HG03354 (cell line): ENCODE measurements at regions not wholly inside any gene's neighbourhood (a gene's known extent, or its start where the extent isn't known, plus 50 kb on each side); places are given as distances from the start of the nearest gene placed in this dataset.
"Not testable (repeated sequence)": the region's sequence is repeated elsewhere in the genome, so short reads cannot be mapped to it uniquely, and the experiment has no call there.

Experiments
- ATAC-seq: cut with Tn5 transposase; IDR thresholded peaks from one replicate; pipeline ENCODE4 v1.9.1; 2021; ENCODE audit warnings: mild to moderate bottlenecking; ENCODE audit not compliant: unreplicated experiment, poor library complexity, severe bottlenecking

DNA sequence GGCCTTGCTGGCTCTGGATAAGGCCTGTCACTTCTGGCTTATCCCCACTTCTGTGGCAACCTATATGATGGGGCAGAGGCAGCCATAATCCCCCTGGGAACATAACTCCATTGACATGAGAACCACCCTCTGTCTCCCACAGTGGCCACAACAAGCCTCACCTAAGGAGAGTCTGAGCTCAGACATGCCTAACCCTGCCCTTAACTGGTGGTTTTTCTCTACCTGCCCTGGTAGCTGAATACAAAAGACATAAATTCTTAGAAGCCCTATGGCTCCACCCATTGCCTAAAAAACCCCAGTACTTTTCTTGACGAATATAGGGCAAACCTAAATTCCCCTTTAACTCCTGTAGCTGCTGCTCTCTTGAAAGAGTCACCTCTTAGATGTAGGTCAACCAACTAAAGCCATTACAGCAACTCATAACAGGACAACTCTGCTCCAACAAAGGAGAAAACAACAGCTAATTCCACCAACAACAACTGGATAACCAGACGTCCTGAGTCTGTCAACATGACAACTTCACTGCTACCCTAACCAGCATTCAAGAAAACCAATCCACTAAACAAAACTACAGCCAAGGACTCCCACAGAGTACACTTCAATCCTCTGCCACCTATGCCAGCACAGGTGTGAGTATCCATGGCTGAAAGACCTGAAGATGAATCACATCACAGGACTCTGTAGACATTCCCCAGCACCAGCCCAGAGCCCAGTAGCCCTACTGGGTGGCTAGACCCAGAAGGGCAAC is 427.7 kb downstream of the PRELID2 start:
- ATAC-seq, result peak; percentile 45

DNA sequence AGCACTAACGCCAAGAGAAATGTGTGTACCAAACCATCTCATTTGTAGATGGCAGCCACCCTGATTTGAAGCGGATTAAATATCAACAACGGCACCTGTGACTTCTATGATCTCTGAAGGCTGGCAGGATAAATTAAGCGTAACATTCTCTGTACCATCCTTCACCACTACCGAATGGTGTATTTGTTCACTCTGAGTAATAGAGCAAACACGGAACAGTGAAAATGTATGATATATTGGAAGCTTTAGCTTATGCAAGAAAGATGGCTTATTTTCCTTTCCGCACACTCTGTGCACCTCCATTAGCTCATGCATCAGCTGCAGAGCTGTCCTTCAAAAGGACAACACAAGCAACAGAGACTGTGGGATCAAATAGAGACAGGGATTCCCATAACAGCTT is 431.1 kb downstream of the PRELID2 start:
- ATAC-seq, result no peak

DNA sequence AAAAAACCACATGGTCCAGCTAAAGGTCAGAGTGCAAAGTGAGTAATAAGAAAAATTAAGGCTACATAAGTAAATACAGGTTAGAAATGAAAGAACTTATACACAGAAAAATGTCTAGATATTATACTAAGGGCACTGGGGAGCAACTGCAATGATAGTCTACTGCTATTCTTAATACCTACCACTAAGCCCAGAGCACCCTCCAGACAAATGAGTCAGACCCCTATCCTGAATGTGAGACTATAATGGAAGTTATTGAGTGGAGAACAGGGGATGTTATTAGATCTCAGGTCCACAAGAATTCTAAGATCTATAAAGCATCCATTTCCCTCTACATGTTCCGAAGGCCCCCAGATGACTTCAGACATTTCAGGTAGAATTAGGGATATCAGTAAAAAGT is 438.3 kb downstream of the PRELID2 start:
- no peak for ATAC-seq

DNA sequence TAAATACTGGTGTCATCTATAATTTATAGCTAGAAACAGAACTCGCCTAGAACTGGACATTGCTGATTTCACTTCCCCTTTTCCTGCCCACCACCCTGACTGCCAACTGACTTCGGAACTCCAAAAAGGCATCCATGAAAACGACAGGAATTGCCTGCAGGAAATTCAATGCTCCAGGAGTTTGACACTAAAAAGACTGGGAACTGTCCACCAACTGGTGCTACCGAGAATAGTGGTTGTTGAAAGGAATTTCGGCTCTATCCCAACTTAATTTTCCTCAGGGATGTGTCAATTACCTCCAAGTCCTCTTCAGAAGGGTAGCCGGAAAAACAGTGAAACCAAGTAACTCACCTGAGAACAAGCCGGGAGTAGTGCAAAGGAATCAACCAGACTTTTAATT is 440.0 kb downstream of the PRELID2 start:
- not testable (repeated sequence) for ATAC-seq

DNA sequence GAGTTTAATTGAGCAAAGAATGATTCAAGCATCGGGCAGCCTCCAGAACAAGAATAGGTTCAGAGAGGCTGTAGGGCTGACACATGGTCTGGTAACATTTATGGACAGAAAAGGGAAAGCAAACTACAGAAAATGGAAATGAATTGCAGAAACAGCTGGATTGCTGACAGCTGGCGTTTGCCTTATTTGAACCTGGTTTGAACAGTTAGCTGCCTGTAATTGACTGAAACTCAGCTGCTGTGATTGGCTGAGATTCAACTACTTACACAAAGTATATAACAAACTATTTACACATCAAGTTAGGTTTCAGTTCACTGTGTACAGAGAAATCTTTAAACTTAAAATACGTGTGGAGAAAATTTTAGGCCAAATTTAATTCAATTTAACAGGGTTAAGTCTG is 441.7 kb downstream of the PRELID2 start:
- ATAC-seq, result no peak

DNA sequence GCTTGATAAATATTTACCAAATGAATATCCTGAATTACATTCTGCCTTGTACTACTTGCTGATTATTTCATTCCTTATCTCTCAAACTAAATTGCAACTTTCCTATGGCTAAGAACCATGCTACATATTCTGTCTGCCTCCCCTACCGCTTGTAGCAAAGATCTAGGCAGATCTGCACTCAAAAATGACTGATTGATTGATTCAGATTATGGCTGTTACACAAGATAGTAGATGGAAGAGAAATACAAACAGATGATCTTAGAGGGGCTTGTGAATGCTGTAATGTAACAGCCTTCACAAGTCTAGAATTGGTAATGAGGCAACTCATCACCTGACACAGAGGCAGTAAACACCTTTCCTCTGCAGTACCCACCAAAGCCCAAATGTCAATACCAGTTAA is 446.1 kb downstream of the PRELID2 start:
- no peak for ATAC-seq

DNA sequence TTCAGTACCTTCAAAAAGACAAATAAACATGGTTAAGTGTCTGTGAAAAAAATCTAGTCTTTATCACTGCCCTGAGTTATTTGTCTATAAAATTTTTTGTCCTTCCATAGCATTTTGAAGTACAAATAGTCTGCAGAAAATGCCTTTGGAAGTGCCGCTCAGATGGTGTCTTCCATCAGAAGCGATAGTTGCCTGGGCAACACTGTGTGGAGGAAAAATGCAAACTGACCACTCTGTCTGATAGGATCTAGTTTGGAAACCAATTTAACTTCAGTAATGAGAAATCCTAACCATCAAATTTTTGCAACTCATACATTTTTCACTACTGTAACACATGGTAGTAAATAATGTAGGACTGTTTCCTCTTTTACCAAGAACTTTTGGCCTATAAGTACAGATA is 449.9 kb downstream of the PRELID2 start:
- no peak for ATAC-seq

DNA sequence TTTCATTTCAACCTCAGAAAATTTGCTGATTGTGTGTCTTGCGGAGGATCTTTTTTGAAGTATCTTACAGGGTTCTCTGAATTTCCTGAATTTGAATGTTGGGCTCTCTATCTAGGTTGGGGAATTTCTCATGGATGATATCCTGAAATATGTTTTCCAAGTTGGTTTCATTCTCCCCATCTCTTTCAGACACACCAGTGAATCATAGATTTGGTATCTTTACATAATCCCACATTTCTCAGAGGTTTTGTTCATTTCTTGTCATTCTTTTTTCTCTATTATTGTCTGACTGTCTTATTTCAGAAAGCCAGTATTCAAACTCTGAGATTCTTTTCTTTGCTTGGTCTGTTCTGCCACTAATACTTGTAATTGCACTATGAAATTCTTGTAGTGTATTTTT is 456.9 kb downstream of the PRELID2 start:
- ATAC-seq, result no peak

DNA sequence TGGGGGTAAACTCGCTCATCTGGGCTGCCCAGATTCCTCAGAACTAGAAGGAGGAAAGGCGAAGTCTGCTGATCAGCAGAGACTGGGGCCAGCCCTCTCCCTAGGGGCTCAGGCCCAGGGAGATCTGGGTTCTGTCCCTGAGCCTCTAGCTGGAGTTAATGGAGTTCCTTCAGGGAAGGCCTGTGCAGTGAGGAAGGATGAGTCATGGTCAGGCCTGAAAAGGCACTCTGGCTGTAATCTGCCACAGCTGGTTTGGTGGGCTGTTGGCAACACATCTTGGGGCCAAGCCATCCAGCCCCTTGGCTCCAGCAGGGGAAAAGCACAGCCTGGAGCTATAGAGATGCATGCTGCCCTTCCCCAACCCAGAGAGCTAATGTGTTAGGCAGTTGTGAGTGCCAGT is 459.6 kb downstream of the PRELID2 start:
- ATAC-seq, result no peak

DNA sequence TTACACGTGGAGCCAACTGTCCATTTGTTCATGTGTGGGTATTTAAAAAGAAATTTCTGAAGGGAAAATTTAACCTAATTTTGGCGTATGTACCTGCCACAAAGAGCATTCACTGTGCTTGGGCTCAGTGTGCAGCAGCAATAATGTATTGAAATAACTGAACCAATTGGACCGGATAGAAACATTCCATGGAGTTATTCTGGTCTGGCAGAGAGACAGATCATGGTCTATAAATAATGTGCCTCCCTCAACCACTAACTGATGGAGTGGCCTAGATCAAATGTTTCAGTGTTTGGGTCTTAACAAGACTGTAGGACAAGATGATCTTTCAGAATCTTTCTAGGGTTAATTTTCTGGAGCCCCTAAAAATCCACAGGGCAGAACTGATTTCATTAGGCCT is 469.7 kb downstream of the PRELID2 start:
- ATAC-seq, result no peak

DNA sequence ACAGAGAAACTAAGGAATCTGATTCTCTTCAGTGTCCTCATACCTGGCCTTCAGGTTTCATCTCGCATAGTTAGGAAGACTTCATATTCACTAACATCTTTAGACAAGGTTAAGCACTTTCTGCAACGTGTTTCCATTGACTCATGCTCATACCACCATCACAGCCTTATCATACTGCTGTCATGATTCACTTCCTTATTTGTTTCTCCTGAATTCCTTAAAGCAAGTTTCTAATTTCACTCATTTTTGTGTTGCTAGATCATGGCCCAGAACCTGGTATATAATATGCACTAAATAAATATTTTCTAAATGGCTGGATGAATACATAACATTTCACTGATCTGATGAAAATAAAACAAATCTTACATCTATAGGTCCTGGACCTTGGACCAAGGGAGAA is 472.9 kb downstream of the PRELID2 start:
- no peak for ATAC-seq

DNA sequence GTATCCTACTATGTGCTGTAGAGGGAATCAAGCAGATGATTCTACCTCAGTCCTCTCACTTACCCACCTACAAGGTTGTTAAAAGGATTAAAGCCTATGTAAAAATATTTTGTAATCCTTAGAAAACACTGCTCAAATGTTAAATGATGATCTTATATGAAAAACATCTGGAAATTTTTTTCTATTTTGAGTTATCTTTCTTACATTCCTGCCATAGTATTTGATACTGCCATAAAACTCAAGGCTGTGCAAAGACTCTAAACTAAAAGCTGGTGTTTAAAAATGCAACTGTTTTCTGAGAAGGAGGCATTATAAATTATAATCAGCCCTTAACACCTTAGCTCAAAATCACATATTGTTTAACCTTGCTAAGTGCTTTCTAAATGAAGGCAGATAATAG is 474.2 kb downstream of the PRELID2 start:
- no peak for ATAC-seq

DNA sequence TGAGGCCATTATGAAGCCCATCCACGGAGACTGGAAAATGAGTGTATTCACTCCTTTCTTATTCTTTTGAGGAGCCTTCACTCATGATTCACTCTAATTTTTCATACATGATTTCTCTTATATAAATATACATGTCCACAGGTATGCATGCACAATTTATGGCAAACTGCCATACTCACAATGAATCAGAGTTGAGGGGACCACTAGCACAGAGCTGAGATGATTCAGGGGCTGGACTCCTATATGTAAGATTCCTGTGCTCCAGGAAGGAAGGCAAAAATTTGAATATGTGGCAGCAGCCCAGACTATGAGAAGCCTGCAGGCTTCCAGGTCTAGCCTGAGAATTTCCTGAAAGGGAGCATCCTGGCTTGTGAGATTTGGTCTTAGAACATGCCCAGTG is 484.6 kb downstream of the PRELID2 start:
- ATAC-seq, result no peak

DNA sequence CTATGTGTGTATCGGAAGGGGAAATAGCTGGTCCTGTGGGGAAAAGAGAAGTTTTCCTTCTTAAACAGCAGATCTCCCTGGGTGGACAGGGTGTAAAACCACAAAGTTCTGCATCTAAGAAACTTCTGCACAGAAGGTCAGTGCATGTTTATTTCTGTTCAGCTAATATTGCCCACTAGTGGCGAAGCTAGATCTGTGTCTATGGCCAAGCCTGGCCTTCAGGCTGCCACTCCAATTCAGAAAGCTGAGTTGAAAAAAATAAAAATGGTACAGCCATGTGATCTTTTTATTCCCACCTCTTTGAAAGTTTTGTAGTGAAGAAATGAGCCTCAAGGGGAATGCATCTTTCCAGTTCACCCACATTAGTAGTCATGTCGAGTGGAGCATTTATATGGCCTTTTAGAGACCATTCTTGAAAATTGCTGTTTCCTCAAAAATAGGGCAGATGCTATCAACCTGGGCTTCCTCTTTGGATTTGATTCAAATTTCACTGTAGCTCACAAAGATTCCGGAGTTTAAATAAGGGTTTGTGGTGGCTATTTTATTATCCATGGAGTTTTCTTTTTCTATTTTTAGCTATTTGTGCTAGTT is 488.0 kb downstream of the PRELID2 start:
- peak; percentile 82 for ATAC-seq

DNA sequence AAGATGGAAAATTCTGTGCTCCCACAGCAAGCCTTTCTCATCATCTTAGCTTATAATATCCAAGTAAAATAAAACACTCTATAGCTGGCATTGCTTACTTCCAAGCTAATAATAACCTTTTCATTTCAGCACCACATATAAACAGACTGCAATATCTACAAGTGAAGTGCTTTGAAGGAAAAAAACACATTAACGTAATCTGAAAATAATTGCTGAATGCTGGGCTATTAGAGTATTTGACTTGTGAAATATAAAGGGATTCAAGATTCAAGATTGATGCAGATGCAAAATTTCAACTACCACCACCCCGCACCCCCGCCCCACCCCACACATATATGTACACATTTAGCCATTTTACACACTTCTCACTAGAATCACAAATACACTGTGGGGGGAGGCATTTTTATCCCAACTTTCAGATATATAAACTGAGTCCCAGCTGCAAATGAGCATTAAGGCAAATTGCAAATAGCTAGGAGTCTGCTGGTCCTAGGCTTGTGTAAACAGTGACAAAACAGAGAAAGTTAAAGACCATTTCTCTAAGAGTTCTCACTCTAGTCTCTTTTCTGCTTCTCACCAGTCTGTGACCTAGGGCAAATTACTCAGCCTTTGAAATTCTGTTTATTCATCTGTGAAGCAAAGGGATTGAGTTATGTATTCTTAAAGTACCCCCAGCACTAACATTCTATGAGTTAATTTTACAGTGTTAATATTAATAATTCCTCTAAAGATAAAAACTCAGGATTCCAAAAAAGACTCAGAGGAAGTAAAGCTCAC is 489.4 kb downstream of the PRELID2 start:
- no peak for ATAC-seq

DNA sequence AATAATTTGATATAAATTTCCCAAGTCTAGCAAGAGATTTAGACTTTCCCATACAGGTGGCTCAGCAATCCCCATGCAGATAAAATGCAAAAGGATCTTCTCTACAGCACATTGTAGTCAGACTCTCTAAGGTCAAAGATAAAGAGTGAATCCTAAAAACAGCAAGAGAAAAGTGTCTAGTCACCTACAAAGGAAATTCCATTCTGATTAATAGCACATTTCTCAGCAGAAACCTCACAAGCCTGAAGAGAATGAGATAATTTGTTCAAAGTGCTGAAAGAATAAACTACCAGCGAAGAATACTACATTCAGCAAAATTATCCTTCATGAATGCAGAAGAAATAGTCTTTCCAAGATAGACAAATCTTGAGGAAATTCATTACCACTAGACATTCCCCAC is 493.3 kb downstream of the PRELID2 start:
- no peak for ATAC-seq

DNA sequence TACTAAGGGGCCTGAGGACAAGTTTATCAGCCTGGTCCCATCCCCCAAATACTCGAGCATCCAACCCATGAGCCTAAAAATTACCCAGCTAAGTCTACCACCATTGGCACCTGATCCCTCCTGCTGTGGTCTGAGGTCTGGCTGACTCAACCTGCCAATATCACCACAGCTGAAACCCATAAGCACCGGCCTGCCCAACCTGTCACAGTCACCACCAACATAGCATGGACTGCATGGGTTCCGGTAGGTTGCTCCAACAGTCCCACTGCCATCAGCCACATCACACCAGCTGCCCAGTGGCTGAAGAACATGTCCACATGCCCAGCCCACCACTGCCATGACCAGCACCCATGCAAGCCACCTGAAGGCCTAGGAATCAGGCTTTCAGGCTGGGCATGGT is 495.0 kb downstream of the PRELID2 start:
- ATAC-seq, result no peak

DNA sequence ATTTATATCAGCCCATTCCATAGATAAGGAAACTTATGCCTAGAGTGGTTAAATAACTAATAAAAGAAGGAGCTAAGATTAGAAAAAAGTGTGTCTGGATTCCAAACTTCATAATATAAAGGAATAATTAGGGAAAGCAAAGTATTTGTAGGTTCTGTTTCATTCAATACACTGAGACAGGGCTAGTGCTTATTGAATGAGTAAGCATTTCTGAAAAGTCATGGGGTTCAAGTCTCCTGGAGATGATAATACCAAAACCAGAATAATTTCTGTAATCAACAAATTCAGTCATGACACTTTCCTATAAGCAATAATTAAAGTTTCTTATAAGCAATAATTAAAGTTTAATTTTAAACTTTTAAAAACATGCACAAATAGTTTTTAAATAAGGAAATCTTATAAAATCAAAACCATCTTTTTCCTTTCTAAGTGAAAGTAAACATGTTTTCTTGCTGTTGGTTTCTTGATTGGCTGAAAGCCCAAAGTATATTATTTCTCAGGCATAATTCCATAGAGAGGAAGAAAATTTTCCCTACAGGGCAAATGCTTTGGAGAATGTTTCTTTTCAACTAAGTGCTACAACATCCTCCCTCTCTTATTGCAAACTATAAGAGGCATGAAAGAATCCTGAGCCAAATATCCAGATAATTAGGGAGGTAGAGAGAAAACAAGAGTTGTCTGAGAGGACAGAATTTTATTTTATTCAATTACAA is 510.2 kb downstream of the PRELID2 start:
- no peak for ATAC-seq

DNA sequence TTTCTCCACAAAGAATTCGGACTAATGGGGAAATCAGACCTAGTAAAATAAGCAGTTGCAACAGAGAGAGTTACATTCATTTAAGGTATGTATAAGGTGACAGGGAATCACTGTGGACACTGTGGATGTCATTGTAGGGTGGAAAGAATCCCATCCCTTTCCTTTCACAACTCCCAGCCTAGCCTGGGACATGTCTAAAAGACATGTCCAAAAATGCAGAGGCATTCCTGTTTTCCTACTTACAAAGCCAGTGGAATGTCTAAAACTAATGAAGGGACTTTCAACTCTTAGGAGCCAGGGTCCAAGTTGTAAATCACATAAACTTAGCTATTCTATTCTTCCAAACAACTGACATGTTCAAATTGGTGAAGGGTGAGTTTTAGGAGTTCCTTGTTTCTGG is 511.0 kb downstream of the PRELID2 start:
- no peak for ATAC-seq

DNA sequence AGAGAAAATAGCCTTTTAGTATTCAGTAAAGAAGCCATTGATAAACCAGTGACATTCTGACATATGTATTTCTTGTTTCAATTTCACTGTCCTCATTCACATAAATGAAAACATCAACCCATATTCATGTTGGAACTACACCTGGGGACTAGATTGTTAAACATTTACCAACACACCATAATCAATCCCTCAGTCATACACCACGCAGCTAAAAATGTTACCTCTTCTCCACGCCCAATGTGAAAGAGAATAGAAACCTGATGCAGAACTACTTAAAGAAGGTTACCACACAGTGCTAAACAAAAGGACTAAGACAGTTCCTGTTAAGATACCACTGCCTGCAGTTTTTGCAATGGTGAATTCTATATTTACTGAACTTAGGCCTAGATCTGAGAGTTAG is 518.9 kb downstream of the PRELID2 start:
- ATAC-seq, result peak; percentile 91
